Upper lobe of left lung (tissue), 4 donors: ENCODE measurements at regions not wholly inside any gene's neighbourhood (a gene's known extent, or its start where the extent isn't known, plus 50 kb on each side); places are given as distances from the start of the nearest gene placed in this dataset.

Source experiments
- POLR2A ChIP-seq, 4 donors: fragments of 450-650 bp; IDR thresholded peaks; one replicate each; pipeline ENCODE4 v1.5.1; 2016 to 2017; ENCODE audit warnings: antibody characterized with exemption in 4 of 4, mild to moderate bottlenecking in 2 of 4
- TF ChIP-seq, protein P1 (sequence below), 6 experiments: fragments of 450-650 bp in 4 of 6; fragments of 200-600 bp in 2 of 6; sonication (generic) in 2 of 6; IDR thresholded peaks; one replicate each; pipeline ENCODE4 v1.5.1; 2016 to 2019; ENCODE audit warnings: antibody characterized with exemption in 6 of 6

GRCh38 chr16:64440421-64440831, 681.4 kb downstream of the CDH11 start:
- TF ChIP-seq POLR2A (IDR thresholded peaks at IDR 0.05), result no peak
- TF ChIP-seq, protein P1, sequence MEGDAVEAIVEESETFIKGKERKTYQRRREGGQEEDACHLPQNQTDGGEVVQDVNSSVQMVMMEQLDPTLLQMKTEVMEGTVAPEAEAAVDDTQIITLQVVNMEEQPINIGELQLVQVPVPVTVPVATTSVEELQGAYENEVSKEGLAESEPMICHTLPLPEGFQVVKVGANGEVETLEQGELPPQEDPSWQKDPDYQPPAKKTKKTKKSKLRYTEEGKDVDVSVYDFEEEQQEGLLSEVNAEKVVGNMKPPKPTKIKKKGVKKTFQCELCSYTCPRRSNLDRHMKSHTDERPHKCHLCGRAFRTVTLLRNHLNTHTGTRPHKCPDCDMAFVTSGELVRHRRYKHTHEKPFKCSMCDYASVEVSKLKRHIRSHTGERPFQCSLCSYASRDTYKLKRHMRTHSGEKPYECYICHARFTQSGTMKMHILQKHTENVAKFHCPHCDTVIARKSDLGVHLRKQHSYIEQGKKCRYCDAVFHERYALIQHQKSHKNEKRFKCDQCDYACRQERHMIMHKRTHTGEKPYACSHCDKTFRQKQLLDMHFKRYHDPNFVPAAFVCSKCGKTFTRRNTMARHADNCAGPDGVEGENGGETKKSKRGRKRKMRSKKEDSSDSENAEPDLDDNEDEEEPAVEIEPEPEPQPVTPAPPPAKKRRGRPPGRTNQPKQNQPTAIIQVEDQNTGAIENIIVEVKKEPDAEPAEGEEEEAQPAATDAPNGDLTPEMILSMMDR (IDR thresholded peaks at IDR 0.05), result no peak
